Activated CD8-positive, alpha-beta T cell treated with anti-CD3 and anti-CD28 coated beads for 36 hours (primary cell): ENCODE measurements at regions not wholly inside any gene's neighbourhood (a gene's known extent, or its start where the extent isn't known, plus 50 kb on each side); places are given as distances from the start of the nearest gene placed in this dataset.

Experiments
- ATAC-seq: fragments of 200-7000 bp; cut with Tn5 transposase; one replicate; pipeline ENCODE4 v1.10.0; 2021; ENCODE audit warnings: mild to moderate bottlenecking, moderate library complexity
- CTCF ChIA-PET: fragments of 350-600 bp; sonication (Branson Sonifier 250); formaldehyde crosslinking; loops from one replicate; lab custom pipeline; 2021; ENCODE audit warnings: antibody characterized with exemption; lab: Charles Lee
- POLR2A ChIA-PET: fragments of 350-600 bp; sonication (Branson Sonifier 250); formaldehyde crosslinking; loops from one replicate; lab custom pipeline; 2021; ENCODE audit warnings: antibody characterized with exemption; lab: Charles Lee
- DNase-seq: peaks from one replicate; pipeline ENCODE4 v3.0.0-alpha.2; 2020
- H3K27ac Mint-ChIP-seq: one replicate; pipeline ENCODE4 v1.8.0; 2021; ENCODE audit warnings: mild to moderate bottlenecking, mixed read lengths
- H3K27me3 Mint-ChIP-seq: one replicate; pipeline ENCODE4 v1.8.0; 2021; ENCODE audit warnings: mixed read lengths
- H3K36me3 Mint-ChIP-seq: one replicate; pipeline ENCODE4 v1.8.0; 2021; ENCODE audit warnings: low read depth, mixed read lengths
- H3K4me1 Mint-ChIP-seq: one replicate; pipeline ENCODE4 v1.8.0; 2021; ENCODE audit warnings: low read depth, mixed read lengths
- H3K4me3 Mint-ChIP-seq: one replicate; pipeline ENCODE4 v1.8.0; 2021; ENCODE audit warnings: mild to moderate bottlenecking, moderate library complexity, mixed read lengths
- H3K9me3 Mint-ChIP-seq: one replicate; pipeline ENCODE4 v1.8.0; 2021; ENCODE audit warnings: mixed read lengths
- intact Hi-C: fragments of 100-400 bp; cut with micrococcal nuclease; formaldehyde crosslinking; loops from one replicate; pipeline ENCODE4 v1.10.0; 2022
- TF ChIP-seq, protein P1 (sequence below): fragments of 200-600 bp; IDR thresholded peaks from one replicate; pipeline ENCODE4 v1.8.0; 2022; ENCODE audit warnings: antibody characterized with exemption, mild to moderate bottlenecking

GRCh38 chr10:29873941-29874484 lies 185.4 kb downstream of the JCAD start:
- no peak overlapping the region for H3K27ac Mint-ChIP-seq
- no peaks in the 10 kb centered on the region for H3K4me1 Mint-ChIP-seq
- TF ChIP-seq, protein P1, sequence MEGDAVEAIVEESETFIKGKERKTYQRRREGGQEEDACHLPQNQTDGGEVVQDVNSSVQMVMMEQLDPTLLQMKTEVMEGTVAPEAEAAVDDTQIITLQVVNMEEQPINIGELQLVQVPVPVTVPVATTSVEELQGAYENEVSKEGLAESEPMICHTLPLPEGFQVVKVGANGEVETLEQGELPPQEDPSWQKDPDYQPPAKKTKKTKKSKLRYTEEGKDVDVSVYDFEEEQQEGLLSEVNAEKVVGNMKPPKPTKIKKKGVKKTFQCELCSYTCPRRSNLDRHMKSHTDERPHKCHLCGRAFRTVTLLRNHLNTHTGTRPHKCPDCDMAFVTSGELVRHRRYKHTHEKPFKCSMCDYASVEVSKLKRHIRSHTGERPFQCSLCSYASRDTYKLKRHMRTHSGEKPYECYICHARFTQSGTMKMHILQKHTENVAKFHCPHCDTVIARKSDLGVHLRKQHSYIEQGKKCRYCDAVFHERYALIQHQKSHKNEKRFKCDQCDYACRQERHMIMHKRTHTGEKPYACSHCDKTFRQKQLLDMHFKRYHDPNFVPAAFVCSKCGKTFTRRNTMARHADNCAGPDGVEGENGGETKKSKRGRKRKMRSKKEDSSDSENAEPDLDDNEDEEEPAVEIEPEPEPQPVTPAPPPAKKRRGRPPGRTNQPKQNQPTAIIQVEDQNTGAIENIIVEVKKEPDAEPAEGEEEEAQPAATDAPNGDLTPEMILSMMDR: no peak
- DNase-seq (no peak), ATAC-seq (no peak)
- H3K4me3 Mint-ChIP-seq: no peak overlapping the region
- H3K27me3 Mint-ChIP-seq: peaks cover 9% of the 10 kb centered on the region
- POLR2A ChIA-PET: interaction anchor here (0.6 kb wide), 1 partner anchor 165 kb away, joined by 3 read pairs; no protein-coding TSS in a partner anchor
- no peaks in the 10 kb centered on the region for H3K36me3 Mint-ChIP-seq
- H3K9me3 Mint-ChIP-seq: no peaks in the 10 kb centered on the region
- CTCF ChIA-PET: no interaction called here
- intact Hi-C loops: no loop called here

GRCh38 chr10:29870522-29871044 lies 188.8 kb downstream of the JCAD start:
- Mint-ChIP-seq H3K27ac (no peak overlapping the region), H3K4me3 (no peak overlapping the region), H3K9me3 (no peaks in the 10 kb centered on the region), H3K4me1 (no peaks in the 10 kb centered on the region), H3K36me3 (no peaks in the 10 kb centered on the region), H3K27me3 (no peaks in the 10 kb centered on the region)
- ATAC-seq (no peak), DNase-seq (no peak)
- ChIA-PET POLR2A (no interaction called here), CTCF (no interaction called here)
- TF ChIP-seq, protein P1: no peak
- intact Hi-C loops: no loop called here

DNA sequence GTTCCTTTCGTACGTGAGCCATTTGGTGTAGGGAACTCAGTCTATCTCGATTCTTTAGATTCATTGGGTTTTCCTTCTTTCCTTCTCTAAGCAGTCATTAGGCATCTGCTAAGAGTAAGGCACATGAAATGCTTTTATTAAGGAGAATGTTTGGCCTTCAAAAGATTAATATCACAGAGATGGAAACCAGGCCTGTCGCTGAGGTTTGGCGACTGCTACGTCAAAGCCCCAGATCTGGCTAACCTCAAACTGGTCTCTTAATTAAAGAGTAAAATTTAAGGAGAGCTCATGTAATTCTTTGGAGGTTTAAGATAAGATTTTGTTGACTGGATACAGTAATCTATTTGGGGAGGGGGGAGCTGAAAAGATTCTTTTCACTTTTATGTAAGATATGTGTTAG lies 189.8 kb downstream of the JCAD start:
- no peak for DNase-seq
- POLR2A ChIA-PET: no interaction called here
- Mint-ChIP-seq H3K4me3 (no peak overlapping the region), H3K27ac (no peak overlapping the region), H3K27me3 (no peaks in the 10 kb centered on the region), H3K36me3 (no peaks in the 10 kb centered on the region), H3K9me3 (no peaks in the 10 kb centered on the region), H3K4me1 (no peaks in the 10 kb centered on the region)
- intact Hi-C loops: no loop called here
- CTCF ChIA-PET: no interaction called here
- no peak for ATAC-seq
- TF ChIP-seq, protein P1: no peak

- TF ChIP-seq, protein P1: no peak
- no peaks in the 10 kb centered on the region for H3K4me1 Mint-ChIP-seq
- ChIA-PET POLR2A (no interaction called here), CTCF (no interaction called here)
- no peak overlapping the region for H3K4me3 Mint-ChIP-seq
- H3K27me3 Mint-ChIP-seq: peaks cover 1% of the 10 kb centered on the region
- H3K36me3 Mint-ChIP-seq: no peaks in the 10 kb centered on the region
- H3K27ac Mint-ChIP-seq: no peak overlapping the region
- DNase-seq (no peak), ATAC-seq (no peak)
- intact Hi-C loops: no loop called here
- no peaks in the 10 kb centered on the region for H3K9me3 Mint-ChIP-seq
These were observed 193.0 kb downstream of the JCAD start for GRCh38 chr10:29866356-29866755.

DNA sequence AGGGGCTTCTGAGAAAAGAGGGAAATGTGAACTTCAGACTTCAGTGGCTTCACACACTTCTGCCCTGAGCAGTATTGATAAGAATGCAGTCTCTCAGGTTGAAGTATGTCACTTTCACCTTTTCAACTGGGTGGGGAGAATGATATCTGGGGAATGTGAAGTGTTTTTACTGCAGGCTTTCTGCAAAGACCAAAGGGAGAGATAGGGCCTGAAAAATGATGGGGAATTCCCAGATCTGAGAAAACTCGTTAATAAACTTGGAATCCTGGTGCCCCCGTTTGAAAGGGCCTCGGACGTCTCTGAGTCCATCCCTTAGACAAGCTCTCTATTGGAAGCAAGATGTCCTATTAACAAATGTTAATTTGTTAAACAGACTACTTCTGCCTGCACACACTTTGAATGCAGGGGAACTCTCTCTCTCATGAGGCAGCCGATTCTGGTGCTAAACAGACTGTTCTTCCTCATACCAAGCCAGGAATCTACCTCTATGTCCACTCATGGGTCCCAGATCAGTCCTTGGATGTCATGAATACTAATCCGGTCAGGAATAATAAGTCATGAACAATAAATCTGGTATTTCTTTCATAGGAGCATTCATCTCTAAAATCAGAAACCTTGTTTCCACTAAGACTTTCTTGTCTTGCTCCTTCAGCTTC lies 193.6 kb downstream of the JCAD start:
- H3K27me3 Mint-ChIP-seq: peaks cover 1% of the 10 kb centered on the region
- intact Hi-C loops: no loop called here
- ATAC-seq (no peak), DNase-seq (no peak)
- H3K4me3 Mint-ChIP-seq: no peak overlapping the region
- H3K4me1 Mint-ChIP-seq: no peaks in the 10 kb centered on the region
- POLR2A ChIA-PET: no interaction called here
- no peak overlapping the region for H3K27ac Mint-ChIP-seq
- CTCF ChIA-PET: no interaction called here
- TF ChIP-seq, protein P1: no peak
- no peaks in the 10 kb centered on the region for H3K9me3 Mint-ChIP-seq
- H3K36me3 Mint-ChIP-seq: no peaks in the 10 kb centered on the region
